ENCODE measurements at regions not wholly inside any gene's neighbourhood (a gene's known extent, or its start where the extent isn't known, plus 50 kb on each side); places are given as distances from the start of the nearest gene placed in this dataset.

DNA sequence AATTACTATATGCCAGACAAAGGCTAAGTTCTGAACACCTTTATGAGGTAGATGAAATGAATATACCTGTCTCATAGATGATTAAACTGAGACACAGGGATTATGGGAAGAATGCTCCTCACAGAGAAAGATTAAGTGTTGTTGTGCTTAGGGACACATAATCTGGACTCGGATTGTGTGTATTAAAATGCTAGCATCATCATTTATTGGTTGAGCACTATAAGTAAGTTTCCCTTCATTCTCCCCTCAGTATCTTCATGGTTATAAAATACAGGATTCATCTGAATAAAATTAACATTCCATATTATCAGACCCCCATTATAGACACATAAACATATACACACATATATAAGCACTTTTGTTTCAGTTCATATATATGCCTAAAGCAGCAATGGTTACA is 463.5 kb downstream of the PPP4R3C start:
- intact Hi-C loops (cut with DNase I; ENCODE audit: low total_unique reads): no loop called here
- Histone ChIP-seq H3K4me1 (no peaks in the 10 kb centered on the region), H3K9me3 (peaks cover 0 to 4% (median 0%) of the 10 kb centered on the region in 4 donors), H3K27me3 (no peaks in the 10 kb centered on the region), H3K36me3 (no peaks in the 10 kb centered on the region), H3K27ac (no peak overlapping the region), H3K4me3 (no peak overlapping the region)
- WGBS, 5 donors: 71 to 91% (median 84%) methylated on average over 1 of the region's 1 CpG
- no peak for DNase-seq
- TF ChIP-seq EP300 (IDR thresholded peaks at IDR 0.05) (no peak), POLR2AphosphoS5 (IDR thresholded peaks at IDR 0.05) (no peak), POLR2A (IDR thresholded peaks at IDR 0.05) (no peak)
- TF ChIP-seq, protein P1, sequence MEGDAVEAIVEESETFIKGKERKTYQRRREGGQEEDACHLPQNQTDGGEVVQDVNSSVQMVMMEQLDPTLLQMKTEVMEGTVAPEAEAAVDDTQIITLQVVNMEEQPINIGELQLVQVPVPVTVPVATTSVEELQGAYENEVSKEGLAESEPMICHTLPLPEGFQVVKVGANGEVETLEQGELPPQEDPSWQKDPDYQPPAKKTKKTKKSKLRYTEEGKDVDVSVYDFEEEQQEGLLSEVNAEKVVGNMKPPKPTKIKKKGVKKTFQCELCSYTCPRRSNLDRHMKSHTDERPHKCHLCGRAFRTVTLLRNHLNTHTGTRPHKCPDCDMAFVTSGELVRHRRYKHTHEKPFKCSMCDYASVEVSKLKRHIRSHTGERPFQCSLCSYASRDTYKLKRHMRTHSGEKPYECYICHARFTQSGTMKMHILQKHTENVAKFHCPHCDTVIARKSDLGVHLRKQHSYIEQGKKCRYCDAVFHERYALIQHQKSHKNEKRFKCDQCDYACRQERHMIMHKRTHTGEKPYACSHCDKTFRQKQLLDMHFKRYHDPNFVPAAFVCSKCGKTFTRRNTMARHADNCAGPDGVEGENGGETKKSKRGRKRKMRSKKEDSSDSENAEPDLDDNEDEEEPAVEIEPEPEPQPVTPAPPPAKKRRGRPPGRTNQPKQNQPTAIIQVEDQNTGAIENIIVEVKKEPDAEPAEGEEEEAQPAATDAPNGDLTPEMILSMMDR (IDR thresholded peaks at IDR 0.05): no peak

DNA sequence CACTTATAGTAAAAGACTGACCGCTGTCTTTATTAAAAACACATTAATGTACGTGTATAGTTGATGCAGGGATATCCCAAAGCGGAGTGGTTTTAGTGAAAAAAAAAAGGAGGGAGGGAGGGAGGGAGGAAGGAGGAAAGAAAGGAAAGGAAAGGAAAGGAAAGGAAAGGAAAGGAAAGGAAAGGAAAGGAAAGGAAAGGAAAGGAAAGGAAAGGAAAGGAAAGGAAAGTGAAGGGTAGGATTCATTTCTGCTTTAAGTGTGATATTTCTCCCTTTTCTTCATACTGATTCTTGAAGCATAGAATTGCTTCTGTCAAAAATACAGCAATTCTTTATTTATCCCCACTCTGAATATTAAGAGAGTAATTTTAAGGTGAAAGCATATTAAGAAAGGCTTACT is 504.9 kb downstream of the PPP4R3C start:
- Histone ChIP-seq H3K36me3 (no peaks in the 10 kb centered on the region), H3K9me3 (no peaks in the 10 kb centered on the region), H3K27me3 (no peaks in the 10 kb centered on the region), H3K27ac (no peak overlapping the region), H3K4me3 (no peak overlapping the region), H3K4me1 (no peaks in the 10 kb centered on the region)
- intact Hi-C loops (cut with DNase I; ENCODE audit: low total_unique reads): no loop called here
- TF ChIP-seq EP300 (IDR thresholded peaks at IDR 0.05): no peak
- no peak for TF ChIP-seq POLR2A (IDR thresholded peaks at IDR 0.05)
- TF ChIP-seq POLR2AphosphoS5 (IDR thresholded peaks at IDR 0.05): no peak
- TF ChIP-seq, protein P1 (IDR thresholded peaks at IDR 0.05): no peak
- no peak for DNase-seq
- WGBS, 5 donors: 59 to 86% (median 72%) methylated on average over 3 of the region's 3 CpGs

DNA sequence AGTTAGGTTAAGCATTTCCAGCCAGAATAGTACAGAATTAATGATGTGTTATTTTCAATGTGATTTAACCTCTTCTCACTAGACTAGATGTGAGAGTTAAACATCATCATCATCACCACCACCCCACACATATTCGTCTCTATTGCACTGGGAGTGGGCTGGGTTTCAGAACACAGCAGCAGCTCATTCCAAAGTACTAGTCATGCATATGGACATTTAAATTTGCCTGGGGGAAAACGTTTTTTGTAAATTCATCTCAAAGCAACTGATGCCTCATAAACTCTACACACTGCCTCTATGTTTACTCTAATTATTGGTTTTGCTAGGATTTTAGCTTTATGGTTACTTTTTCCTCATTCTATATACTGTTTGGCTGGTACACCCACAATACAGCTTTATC is 509.1 kb downstream of the PPP4R3C start:
- 24 to 33% (median 28%) methylated on average over 2 of the region's 2 CpGs for WGBS, 5 donors

DNA sequence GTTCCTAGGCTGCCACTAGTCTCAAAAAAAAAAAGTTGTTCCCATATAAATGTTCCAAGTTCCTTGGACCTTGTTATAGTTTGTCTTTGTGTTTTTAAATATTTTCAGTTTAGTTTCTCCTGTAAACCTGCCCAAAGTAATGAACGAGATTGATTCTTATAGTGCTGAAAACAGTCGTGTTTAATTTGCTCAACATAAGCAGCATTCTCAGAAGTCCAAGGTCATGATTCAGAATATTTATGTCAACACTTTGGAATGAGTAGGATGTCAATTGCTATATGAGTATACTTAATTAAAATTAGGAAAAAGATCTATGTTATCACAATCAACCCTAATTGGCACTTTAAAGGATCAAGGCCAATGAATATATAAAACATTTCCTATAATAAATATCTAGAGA is 510.9 kb downstream of the PPP4R3C start:
- no peak for TF ChIP-seq POLR2AphosphoS5 (IDR thresholded peaks at IDR 0.05)
- TF ChIP-seq, protein P1 (IDR thresholded peaks at IDR 0.05): no peak
- TF ChIP-seq EP300 (IDR thresholded peaks at IDR 0.05): no peak
- no peak for TF ChIP-seq POLR2A (IDR thresholded peaks at IDR 0.05)
- no peak for DNase-seq
- H3K4me3 ChIP-seq: no peak overlapping the region
- no peak overlapping the region for H3K27ac ChIP-seq
- H3K4me1 ChIP-seq: no peaks in the 10 kb centered on the region
- no peaks in the 10 kb centered on the region for H3K36me3 ChIP-seq
- 39 to 63% (median 46%) methylated on average over 2 of the region's 2 CpGs for WGBS, 5 donors
- intact Hi-C loops (cut with DNase I; ENCODE audit: low total_unique reads): no loop called here
- no peaks in the 10 kb centered on the region for H3K9me3 ChIP-seq
- no peaks in the 10 kb centered on the region for H3K27me3 ChIP-seq

More for the DNA sequence above, 509.1 kb downstream of the PPP4R3C start:
- Histone ChIP-seq H3K27me3 (no peaks in the 10 kb centered on the region), H3K36me3 (no peaks in the 10 kb centered on the region), H3K4me3 (no peak overlapping the region), H3K9me3 (no peaks in the 10 kb centered on the region), H3K4me1 (no peaks in the 10 kb centered on the region), H3K27ac (no peak overlapping the region)
- TF ChIP-seq EP300 (IDR thresholded peaks at IDR 0.05) (no peak), POLR2A (IDR thresholded peaks at IDR 0.05) (no peak), POLR2AphosphoS5 (IDR thresholded peaks at IDR 0.05) (no peak)
- TF ChIP-seq, protein P1 (IDR thresholded peaks at IDR 0.05): no peak
- DNase-seq: no peak
- intact Hi-C loops (cut with DNase I; ENCODE audit: low total_unique reads): no loop called here
